ENCODE measurements at regions not wholly inside any gene's neighbourhood (a gene's known extent, or its start where the extent isn't known, plus 50 kb on each side); places are given as distances from the start of the nearest gene placed in this dataset.
A peak's percentile ranks its signal among the peaks of the same experiment; 100 is the strongest.

DNA sequence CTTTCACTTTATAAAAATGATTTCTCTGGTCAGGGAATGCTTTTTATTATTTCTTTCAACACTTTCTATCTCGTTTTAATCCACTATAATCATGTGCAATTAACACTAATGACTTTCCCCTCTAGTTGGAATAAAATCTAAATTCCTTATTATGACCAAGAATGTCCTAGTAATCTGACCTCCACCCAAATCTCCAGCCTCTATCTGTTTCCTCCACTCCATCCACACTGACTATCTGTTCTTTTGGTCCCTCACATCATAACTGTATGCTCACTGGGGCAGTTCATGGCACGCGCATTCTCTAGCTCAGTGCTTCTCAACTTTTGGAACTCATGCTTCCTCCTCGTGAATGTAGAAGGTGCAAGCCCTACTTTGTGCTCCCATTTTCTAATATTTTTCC is 244.7 kb downstream of the POSTN start:
- H3K4me3 Mint-ChIP-seq, result no peak overlapping the region
- H3K4me1 Mint-ChIP-seq (ENCODE audit: low read depth in 2 of 2), result no peaks in the 10 kb centered on the region
- ATAC-seq (no peak), DNase-seq (ENCODE audit: low spot score) (no peak)
- peaks cover 19% of the 10 kb centered on the region for H3K9me3 Mint-ChIP-seq
- no peak overlapping the region for H3K27ac Mint-ChIP-seq
- H3K36me3 Mint-ChIP-seq, result no peaks in the 10 kb centered on the region
- H3K27me3 Mint-ChIP-seq, result no peaks in the 10 kb centered on the region

DNA sequence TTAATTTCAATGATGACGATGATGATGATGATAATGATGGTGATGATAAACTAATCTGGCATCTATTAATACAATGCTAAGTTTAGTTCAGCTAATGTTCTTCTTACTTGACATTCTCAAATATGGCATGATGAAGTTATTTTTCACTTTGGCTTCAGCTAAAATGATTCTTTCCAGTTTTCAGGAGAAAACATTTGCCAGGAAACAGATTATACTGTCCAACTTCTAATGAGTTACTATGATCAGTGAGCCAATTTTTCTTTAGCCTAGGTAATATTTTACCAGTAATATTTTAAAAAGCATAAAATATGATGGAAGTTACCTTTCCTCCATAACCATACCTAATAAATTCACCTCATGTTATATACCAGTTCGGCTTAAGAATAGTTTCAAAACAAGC is 245.7 kb upstream of the CSNK1A1L start:
- H3K27ac Mint-ChIP-seq, result no peak overlapping the region
- peaks cover 18% of the 10 kb centered on the region for H3K9me3 Mint-ChIP-seq
- ATAC-seq, result no peak
- H3K27me3 Mint-ChIP-seq, result no peaks in the 10 kb centered on the region
- H3K4me1 Mint-ChIP-seq (ENCODE audit: low read depth in 2 of 2), result no peaks in the 10 kb centered on the region
- no peaks in the 10 kb centered on the region for H3K36me3 Mint-ChIP-seq
- DNase-seq (ENCODE audit: low spot score), result no peak
- H3K4me3 Mint-ChIP-seq, result no peak overlapping the region

DNA sequence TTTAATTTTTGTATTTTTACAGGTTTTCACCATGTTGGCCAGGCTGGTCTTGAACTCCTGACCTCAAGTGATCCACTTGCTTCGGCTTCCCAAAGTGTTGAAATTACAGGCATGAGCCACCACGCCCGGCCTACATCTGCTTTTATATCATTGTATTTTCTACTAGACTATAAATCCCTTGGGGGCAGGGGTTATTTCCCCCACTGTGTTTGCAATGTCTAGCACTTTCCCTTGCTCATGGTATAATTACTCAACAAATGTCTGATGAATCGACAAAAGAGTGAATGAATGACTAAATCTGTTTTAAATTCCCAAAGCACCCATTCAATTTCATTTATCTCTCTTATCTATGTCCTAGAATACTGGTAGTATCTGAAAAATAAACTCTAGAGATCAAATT is 244.5 kb upstream of the CSNK1A1L start:
- ATAC-seq (no peak), DNase-seq (ENCODE audit: low spot score) (no peak)
- H3K36me3 Mint-ChIP-seq, result no peaks in the 10 kb centered on the region
- H3K4me3 Mint-ChIP-seq, result no peak overlapping the region
- no peaks in the 10 kb centered on the region for H3K27me3 Mint-ChIP-seq
- H3K4me1 Mint-ChIP-seq (ENCODE audit: low read depth in 2 of 2), result no peaks in the 10 kb centered on the region
- peaks cover 18% of the 10 kb centered on the region for H3K9me3 Mint-ChIP-seq
- no peak overlapping the region for H3K27ac Mint-ChIP-seq

DNA sequence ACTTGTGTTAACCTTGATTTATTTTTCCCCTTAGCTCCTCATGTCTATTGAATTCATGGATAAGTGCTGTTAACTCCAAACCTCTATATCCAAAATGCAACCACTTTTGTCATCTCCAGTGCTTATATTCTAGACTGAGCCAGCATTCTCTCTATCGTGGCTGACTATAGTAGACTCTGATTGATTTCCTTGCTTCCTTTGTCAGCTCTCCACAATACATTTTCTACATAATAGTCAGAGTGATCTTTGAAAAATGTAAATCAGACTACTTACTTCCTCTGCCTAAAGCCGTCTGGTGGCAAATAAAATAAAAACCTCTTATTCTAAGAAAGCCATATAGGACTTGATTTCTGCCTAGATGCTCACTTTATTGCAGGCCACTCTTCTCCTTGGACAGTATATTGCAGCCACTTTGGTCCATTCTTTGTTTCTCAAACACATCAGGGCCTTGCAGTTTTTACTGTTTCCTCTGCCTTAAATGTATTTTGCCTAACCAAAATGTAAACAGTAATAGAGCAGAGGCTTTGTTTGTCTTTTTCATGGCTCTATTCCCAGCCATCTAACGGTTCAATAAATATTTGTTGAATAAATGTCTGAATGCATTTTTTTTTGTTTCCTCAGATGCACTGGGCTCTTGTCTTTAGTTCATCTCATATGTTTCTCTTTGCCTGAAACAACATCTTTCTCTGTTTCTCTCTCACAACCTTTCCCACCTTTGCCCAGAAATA is 243.6 kb upstream of the CSNK1A1L start:
- Mint-ChIP-seq H3K4me3 (no peak overlapping the region), H3K27ac (no peak overlapping the region), H3K36me3 (no peaks in the 10 kb centered on the region), H3K27me3 (no peaks in the 10 kb centered on the region), H3K4me1 (ENCODE audit: low read depth in 2 of 2) (no peaks in the 10 kb centered on the region), H3K9me3 (peaks cover 18% of the 10 kb centered on the region)
- ATAC-seq (no peak), DNase-seq (ENCODE audit: low spot score) (no peak)

DNA sequence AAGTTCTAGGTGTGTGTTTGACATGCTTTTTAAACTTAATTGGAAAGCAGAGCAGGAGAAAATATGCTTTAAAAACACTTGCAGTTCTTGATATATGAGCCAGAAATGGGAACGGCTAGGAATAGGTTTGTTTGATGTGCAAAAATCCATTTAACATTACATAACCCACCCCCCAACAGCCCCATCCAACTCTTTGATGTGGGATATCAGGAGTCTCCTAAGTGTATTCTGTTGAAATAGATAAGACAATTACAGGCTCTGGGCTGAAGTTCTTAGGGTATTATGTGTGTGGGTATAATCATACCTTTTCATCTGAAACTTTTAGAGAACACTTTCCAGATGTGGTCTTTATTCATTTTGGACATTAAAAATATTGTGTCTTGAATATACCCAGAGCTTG is 240.4 kb upstream of the CSNK1A1L start:
- H3K4me3 Mint-ChIP-seq, result no peak overlapping the region

DNA sequence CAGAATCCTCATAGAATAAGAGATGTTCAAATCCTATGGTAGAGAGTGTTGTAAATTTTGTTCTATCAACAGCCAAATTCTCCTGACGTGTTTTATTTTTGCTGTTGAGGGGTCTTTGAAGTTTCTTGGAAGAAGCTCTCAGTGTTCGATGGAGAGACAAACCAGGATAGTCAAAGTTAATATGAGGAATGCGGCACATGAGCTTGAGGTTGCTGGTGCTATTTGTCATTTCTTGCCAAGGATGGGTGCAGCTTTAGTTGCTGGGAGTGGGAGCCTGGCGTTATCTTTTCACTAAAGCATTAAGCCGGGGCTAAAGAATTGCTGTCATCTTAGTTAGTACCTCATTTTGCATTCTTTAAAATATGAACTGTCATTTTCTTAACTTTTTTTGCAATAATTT is 239.9 kb upstream of the CSNK1A1L start:
- Mint-ChIP-seq H3K27me3 (no peaks in the 10 kb centered on the region), H3K36me3 (no peaks in the 10 kb centered on the region), H3K4me1 (ENCODE audit: low read depth in 2 of 2) (no peaks in the 10 kb centered on the region), H3K9me3 (peaks cover 9% of the 10 kb centered on the region), H3K27ac (no peak overlapping the region), H3K4me3 (no peak overlapping the region)
- no peak for DNase-seq (ENCODE audit: low spot score)
- no peak for ATAC-seq

More for the DNA sequence above, 240.4 kb upstream of the CSNK1A1L start:
- peaks cover 12% of the 10 kb centered on the region for H3K9me3 Mint-ChIP-seq
- DNase-seq (ENCODE audit: low spot score), result no peak
- no peaks in the 10 kb centered on the region for H3K4me1 Mint-ChIP-seq (ENCODE audit: low read depth in 2 of 2)
- no peak overlapping the region for H3K27ac Mint-ChIP-seq
- H3K27me3 Mint-ChIP-seq, result no peaks in the 10 kb centered on the region
- ATAC-seq, result no peak
- H3K36me3 Mint-ChIP-seq, result no peaks in the 10 kb centered on the region

DNA sequence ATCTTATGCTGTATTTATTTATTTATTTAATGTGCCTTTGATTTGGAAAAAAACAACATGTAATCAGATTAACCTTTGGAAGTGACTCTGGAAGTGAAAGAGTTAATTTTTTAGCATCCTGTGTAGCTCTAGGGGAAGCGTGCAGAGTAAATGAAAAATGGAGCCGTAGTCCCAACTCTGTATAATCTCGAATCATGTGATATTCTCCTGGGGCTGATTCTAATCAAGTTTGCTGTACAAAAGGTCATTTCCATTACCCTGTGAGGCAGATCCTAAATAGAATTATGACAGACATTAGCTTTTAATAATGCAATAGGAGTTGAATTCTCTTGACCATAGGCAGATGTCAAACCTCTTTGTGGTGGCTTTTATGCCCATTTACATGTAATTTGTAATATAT is 238.6 kb upstream of the CSNK1A1L start:
- no peak overlapping the region for H3K27ac Mint-ChIP-seq
- no peaks in the 10 kb centered on the region for H3K36me3 Mint-ChIP-seq
- no peak overlapping the region for H3K4me3 Mint-ChIP-seq
- no peaks in the 10 kb centered on the region for H3K4me1 Mint-ChIP-seq (ENCODE audit: low read depth in 2 of 2)
- H3K9me3 Mint-ChIP-seq, result peaks cover 8% of the 10 kb centered on the region
- no peak for ATAC-seq
- no peaks in the 10 kb centered on the region for H3K27me3 Mint-ChIP-seq
- no peak for DNase-seq (ENCODE audit: low spot score)

DNA sequence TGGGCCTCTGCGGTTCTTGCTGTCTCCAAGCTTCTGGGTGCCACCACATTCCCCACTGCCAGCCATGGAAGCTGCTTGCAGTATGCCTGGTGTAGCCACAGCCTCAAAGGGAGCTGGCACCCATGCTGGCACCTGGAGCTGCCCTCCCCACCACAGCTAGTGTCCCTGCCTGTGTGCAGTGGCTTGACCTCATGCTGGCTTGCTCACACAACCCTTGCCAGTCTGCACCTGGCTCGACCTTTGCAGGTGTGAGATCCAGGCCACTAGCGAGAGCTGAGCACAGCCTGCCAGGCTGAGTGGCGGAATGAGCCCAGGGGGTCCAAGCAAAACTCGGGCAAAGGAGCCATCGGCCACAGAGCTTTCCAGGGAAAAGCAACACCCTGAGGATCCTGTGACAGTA is 236.7 kb upstream of the CSNK1A1L start:
- Mint-ChIP-seq H3K27me3 (no peaks in the 10 kb centered on the region), H3K4me1 (ENCODE audit: low read depth in 2 of 2) (no peaks in the 10 kb centered on the region), H3K4me3 (no peak overlapping the region), H3K36me3 (no peaks in the 10 kb centered on the region), H3K9me3 (peaks cover 3% of the 10 kb centered on the region), H3K27ac (no peak overlapping the region)
- ATAC-seq (no peak), DNase-seq (ENCODE audit: low spot score) (no peak)

DNA sequence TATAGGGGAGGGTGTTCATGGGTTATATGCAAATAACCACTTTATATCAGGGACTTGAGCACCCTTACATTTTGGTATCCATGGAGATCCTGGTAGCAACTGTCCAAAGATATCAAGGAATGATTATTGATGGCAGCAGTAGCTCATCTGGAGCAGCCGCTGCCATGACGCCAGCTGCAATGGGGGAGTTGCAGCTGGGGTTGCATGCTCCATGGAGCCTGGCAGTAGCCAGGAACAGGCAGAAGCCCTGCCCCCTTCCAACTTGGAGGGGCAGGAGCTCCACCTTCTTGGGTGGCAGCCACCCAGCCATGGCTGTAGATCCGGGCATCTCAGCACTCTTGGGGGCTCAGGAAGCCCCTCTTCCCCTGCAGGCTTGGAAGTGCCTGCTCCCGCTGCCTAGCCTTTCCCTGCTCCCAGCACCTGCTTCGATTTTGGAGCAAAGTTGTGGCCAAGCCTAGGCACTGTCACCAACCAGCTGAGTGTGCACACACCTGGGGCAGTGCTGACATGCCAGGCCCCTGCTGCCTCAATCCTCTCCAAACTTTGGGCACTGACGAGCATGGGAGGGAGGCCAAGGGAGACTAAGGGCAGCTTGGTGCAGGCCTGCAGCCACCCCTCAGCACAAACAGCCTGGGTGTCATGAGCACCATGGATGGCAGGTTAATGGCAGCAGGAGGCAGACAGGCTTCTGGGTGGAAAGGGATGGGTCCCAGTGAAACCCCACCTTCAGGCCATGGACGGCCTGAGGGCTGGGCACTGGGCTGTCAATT is 235.6 kb upstream of the CSNK1A1L start:
- ATAC-seq, result no peak
- peaks cover 3% of the 10 kb centered on the region for H3K9me3 Mint-ChIP-seq
- no peak overlapping the region for H3K27ac Mint-ChIP-seq
- no peaks in the 10 kb centered on the region for H3K36me3 Mint-ChIP-seq
- no peaks in the 10 kb centered on the region for H3K4me1 Mint-ChIP-seq (ENCODE audit: low read depth in 2 of 2)
- no peaks in the 10 kb centered on the region for H3K27me3 Mint-ChIP-seq
- DNase-seq (ENCODE audit: low spot score), result no peak
- no peak overlapping the region for H3K4me3 Mint-ChIP-seq

DNA sequence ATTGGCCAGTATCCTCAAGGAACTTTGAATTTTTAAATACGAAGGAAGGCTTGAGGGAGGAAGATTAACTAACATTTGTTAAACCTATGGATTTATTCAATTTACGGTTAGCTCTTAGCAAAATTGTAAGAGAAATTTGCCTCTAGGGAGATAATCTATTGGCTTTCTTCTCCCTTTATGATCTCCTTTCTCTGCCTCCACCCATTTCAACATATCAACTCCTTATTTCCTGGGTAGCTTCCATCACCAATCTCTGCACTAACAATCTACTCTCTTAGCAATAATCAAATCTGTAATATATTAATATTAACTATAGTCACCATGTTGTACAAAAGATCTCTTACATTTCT is 233.9 kb upstream of the CSNK1A1L start:
- Mint-ChIP-seq H3K36me3 (no peaks in the 10 kb centered on the region), H3K27ac (no peak overlapping the region), H3K4me3 (no peak overlapping the region), H3K27me3 (no peaks in the 10 kb centered on the region), H3K4me1 (ENCODE audit: low read depth in 2 of 2) (no peaks in the 10 kb centered on the region), H3K9me3 (peaks cover 3% of the 10 kb centered on the region)
- no peak for ATAC-seq
- DNase-seq (ENCODE audit: low spot score), result no peak

DNA sequence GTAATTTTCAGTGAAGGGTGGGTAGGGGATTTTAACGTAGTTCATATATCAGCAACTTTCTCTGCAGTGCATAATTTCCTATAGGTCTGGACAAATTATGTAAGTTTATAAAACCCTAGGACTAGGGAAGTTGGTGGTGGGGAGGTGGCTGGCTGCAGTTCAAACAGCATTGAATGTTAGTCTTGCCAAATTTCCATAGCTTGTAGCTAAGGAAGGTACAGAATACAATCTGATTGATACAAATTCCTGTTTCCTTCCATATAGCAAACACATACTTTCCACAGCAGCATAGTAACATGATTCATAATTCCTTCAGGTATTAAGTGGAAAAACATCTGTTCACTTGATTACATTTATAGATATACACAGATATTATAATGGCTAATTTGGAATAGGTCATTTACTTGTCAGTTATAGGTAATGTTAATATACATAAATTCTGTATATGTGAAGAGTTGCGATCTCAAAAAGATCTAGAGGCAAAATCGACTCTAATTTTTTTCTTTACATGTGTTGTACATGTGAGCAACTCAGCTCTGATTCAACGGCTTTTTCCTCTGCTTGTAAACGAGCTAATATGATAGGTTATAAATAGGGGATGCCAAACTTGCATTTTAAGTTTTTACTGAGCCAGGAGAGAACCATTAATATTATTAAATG is 233.4 kb upstream of the CSNK1A1L start:
- Mint-ChIP-seq H3K4me3 (no peak overlapping the region), H3K9me3 (peaks cover 3% of the 10 kb centered on the region), H3K27me3 (no peaks in the 10 kb centered on the region), H3K27ac (no peak overlapping the region), H3K4me1 (ENCODE audit: low read depth in 2 of 2) (no peaks in the 10 kb centered on the region), H3K36me3 (no peaks in the 10 kb centered on the region)
- ATAC-seq (no peak), DNase-seq (ENCODE audit: low spot score) (no peak)

DNA sequence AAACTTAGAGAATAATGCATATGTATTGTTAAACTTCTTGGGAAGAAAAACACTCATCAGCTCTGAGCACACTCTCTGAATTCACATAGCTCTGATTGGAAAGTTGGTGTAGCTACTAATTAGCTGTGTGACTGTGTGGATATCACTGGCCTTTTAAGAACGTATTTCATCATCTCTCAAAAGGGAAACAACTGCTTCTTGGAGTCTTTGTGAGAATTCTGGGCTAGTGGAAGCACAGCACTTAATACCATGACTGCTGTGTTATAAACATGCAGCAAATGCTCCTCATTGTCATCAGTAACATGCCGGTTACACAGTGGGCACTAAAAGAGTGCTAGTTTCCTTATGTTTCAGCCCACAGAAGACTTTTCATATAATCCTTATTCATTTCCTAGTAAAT is 220.9 kb upstream of the CSNK1A1L start:
- Mint-ChIP-seq H3K4me3 (no peak overlapping the region), H3K4me1 (ENCODE audit: low read depth in 2 of 2) (no peaks in the 10 kb centered on the region), H3K27ac (no peak overlapping the region), H3K9me3 (peaks cover 17% of the 10 kb centered on the region), H3K27me3 (no peaks in the 10 kb centered on the region), H3K36me3 (no peaks in the 10 kb centered on the region)
- no peak for ATAC-seq
- DNase-seq (ENCODE audit: low spot score), result no peak

DNA sequence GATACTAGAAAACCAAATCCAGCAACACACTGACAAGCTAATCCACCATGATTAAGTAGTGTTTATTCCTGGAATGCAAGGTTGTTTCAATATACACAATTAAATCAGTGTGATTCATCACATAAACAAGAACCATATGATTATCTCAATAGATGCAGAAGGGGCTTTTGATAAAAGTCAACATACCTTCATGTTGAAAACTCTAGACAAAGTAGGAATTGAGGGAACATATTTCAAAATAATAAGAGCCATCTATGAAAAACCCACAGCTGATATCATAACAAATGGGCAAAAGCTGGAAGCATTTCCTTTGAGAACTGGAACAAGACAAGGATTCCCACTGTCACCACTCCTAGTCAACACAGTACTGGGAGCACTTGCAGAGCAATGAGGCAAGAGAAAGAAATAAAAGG is 213.6 kb upstream of the CSNK1A1L start:
- Mint-ChIP-seq H3K4me3 (no peak overlapping the region), H3K4me1 (ENCODE audit: low read depth in 2 of 2) (no peaks in the 10 kb centered on the region), H3K36me3 (no peaks in the 10 kb centered on the region), H3K27me3 (no peaks in the 10 kb centered on the region), H3K27ac (no peak overlapping the region), H3K9me3 (peaks cover 19% of the 10 kb centered on the region)
- DNase-seq (ENCODE audit: low spot score), result no peak
- ATAC-seq, result no peak

DNA sequence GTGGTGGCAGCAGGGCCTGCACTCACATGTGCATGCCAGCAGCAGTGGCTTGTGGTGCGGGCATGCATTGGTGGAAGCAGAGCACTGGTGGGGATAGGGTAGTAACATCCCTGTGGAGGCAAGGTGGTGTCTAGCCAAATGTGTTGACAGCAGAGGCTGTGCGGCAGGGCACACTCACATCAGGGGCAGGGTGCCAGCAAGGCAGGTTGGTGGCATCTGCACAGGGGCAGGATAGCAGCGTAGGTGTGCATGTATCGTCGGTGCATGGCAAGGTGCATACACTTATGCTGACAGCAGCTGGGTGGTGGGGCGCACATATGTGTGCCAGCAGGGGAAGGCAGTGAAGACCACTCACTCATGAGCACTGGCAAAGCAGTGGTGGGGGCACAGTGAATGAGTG is 211.5 kb upstream of the CSNK1A1L start:
- Mint-ChIP-seq H3K36me3 (no peaks in the 10 kb centered on the region), H3K9me3 (peaks cover 18% of the 10 kb centered on the region), H3K27me3 (no peaks in the 10 kb centered on the region), H3K4me1 (ENCODE audit: low read depth in 2 of 2) (no peaks in the 10 kb centered on the region), H3K4me3 (no peak overlapping the region), H3K27ac (no peak overlapping the region)
- ATAC-seq, result peak in 1 of 2 donors; percentile 20
- no peak for DNase-seq (ENCODE audit: low spot score)
